ENCODE measurements at regions not wholly inside any gene's neighbourhood (a gene's known extent, or its start where the extent isn't known, plus 50 kb on each side); places are given as distances from the start of the nearest gene placed in this dataset.

- no peak for TF ChIP-seq TAF1 (IDR thresholded peaks at IDR 0.05; ENCODE audit: low read depth, low read length)
- no peak for TF ChIP-seq POU2F2 (IDR thresholded peaks at IDR 0.05; ENCODE audit: low read depth, low read length)
Measured at GRCh38 chrY:21601524-21601923, 66.8 kb downstream of the RBMY1A1 start.

Data from GM12891 (cell line).